ENCODE measurements at regions not wholly inside any gene's neighbourhood (a gene's known extent, or its start where the extent isn't known, plus 50 kb on each side); places are given as distances from the start of the nearest gene placed in this dataset.

DNA sequence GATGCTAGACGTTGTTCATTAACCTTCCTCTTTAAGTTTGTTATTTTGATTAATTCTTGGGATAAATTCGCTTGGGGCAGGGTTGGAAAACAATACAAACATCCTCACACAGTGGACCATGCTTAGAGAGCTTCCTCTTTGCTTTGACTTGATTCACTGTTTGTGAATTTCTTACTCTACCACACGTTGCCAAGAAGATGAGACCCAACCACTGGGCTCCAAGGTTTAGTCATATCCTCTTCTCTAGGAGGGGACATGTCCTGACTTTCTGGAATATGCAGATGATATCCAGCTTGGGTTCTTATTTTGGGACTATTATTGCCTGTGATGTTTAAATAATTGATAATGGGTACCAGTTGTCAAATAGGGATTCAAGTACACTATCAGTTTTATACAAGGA lies 428.2 kb downstream of the ATP23 start:
- TF ChIP-seq, protein P1, sequence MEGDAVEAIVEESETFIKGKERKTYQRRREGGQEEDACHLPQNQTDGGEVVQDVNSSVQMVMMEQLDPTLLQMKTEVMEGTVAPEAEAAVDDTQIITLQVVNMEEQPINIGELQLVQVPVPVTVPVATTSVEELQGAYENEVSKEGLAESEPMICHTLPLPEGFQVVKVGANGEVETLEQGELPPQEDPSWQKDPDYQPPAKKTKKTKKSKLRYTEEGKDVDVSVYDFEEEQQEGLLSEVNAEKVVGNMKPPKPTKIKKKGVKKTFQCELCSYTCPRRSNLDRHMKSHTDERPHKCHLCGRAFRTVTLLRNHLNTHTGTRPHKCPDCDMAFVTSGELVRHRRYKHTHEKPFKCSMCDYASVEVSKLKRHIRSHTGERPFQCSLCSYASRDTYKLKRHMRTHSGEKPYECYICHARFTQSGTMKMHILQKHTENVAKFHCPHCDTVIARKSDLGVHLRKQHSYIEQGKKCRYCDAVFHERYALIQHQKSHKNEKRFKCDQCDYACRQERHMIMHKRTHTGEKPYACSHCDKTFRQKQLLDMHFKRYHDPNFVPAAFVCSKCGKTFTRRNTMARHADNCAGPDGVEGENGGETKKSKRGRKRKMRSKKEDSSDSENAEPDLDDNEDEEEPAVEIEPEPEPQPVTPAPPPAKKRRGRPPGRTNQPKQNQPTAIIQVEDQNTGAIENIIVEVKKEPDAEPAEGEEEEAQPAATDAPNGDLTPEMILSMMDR (conservative IDR thresholded peaks at IDR 0.05), result no peak
- no peak for TF ChIP-seq ZFX (IDR thresholded peaks at IDR 0.05)

Data from C4-2B (cell line).